Stimulated activated CD4-positive, alpha-beta T cell treated with anti-CD3 and anti-CD28 coated beads, Interleukin-4, amount 100 ng/mL, for 1 hour (primary cell): ENCODE measurements at regions not wholly inside any gene's neighbourhood (a gene's known extent, or its start where the extent isn't known, plus 50 kb on each side); places are given as distances from the start of the nearest gene placed in this dataset.

Experiments used
- DNase-seq: peaks from one replicate; pipeline ENCODE4 v3.0.0-alpha.2; 2020

DNA sequence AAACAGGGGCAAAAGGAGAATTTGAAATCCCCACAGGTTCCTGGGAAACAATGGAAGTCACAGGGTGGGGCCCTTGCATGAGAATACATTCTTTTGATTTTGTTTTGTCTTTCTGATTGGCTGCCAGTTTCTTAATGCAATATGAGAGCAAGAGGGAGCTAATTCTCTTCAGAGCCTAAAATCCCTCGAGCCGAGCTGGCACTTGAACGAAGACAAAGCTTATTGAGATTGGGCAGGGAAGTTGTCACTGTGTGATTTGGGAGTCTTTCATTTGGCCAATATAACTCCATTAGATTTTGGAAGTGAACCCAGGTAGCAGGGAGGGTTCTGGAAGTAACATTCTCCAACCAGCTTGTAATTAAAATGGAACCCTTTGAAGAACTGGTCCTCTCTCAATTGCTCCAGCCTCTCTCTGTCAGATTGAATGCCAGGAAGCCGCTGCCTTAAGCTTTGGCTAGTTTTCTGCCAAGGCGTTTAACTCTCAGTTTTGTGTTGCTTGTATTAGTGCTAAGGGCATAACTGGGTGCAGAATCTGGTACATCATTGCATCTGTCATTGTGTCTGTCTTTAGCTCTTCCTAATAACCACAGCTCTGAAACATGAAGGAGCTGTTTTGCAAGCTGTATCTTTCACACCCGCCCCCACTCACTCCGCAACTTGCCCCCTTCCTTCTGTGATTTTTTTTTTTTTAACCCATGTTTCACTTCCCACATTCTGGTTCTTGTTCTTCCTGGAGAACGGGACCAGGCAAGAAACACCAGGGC is 272.0 kb downstream of the MAF start:
- no peak for DNase-seq

DNA sequence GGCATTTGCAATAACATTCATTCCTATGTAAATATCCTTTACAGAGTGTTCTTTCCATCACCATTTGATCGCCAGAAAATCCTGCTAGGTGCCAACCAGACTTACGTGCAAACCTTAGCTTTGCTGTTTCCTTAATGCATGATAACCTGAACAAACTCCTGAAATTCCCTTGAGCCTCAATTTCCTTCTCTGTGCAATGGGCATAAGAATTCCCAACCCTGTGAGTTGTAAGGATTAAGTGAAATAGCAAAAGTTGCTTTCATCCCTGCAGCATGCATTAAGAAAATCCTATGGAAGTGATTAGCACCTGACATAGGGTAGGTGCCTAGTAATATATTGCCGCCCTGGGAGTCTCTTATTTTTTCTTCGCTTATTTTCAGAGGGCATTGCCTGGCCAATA is 272.7 kb downstream of the MAF start:
- no peak for DNase-seq

DNA sequence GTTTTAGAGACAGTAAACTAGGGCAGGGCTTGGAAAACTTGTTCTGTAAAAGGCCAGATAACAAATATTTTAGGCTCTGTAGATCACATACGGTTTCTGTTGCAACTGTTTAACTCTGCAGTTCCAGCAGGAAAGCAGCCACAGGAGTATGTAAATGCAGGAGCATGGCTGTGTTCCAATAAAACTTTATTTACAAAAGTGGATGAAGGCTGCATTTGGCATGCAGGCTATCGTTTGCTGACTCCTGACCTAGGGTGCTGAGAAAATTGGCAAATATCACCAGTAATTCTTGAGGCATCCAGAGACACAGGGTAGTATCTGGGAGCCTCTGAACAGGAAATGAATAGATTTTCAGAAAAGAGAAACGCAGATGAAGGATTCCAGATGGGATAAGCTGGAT is 274.0 kb downstream of the MAF start:
- DNase-seq: no peak

DNA sequence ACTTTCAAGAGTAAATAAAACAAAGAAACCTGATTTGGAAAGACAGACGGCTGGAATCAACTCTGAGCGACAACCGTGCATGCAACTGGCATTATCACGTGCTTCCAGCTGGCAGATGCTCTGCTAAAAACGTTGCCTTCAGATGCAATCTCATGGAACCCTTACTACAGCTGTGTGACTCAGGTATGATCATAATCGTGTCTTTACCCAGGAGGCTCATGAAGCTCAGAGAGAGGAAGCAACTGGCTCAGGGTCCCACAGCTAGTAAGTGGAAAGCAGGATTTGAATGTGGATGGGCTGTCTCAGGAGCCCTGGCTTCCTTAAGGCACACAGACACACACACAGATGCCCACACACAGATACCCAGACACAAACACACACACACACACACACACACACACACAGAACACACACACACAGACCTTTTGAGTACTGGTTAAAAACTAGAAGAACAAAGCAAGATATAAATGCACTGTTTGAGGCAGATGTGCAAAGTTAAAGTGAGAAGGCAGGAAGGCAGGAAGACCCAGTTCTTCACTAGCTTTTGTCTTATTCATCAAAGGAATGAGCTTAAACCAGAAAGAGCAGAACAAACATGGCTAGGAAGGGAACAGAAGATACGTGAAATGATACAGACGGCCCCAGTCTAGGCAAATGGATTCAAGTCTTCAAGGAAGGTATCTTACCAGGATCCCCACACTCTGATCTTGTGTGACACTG is 275.2 kb downstream of the MAF start:
- DNase-seq: no peak

DNA sequence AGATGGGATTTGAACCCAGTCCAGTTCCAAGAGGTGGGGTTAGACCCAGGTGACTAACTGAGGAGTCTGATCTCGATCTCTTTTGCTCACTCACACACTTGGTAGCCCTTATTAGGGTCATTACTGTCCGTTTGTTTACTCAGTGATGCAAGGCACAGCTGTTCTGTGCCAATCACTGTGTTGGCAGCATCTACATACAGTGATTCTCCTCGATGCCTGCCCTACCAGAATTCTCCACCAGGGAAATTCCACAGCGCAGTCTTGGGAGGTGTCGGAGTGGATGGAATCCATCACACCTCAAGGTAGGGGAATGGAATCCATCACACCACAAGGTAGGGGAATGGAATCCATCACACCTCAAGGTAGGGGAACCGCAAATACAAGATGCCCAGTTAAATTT is 279.6 kb downstream of the MAF start:
- no peak for DNase-seq

DNA sequence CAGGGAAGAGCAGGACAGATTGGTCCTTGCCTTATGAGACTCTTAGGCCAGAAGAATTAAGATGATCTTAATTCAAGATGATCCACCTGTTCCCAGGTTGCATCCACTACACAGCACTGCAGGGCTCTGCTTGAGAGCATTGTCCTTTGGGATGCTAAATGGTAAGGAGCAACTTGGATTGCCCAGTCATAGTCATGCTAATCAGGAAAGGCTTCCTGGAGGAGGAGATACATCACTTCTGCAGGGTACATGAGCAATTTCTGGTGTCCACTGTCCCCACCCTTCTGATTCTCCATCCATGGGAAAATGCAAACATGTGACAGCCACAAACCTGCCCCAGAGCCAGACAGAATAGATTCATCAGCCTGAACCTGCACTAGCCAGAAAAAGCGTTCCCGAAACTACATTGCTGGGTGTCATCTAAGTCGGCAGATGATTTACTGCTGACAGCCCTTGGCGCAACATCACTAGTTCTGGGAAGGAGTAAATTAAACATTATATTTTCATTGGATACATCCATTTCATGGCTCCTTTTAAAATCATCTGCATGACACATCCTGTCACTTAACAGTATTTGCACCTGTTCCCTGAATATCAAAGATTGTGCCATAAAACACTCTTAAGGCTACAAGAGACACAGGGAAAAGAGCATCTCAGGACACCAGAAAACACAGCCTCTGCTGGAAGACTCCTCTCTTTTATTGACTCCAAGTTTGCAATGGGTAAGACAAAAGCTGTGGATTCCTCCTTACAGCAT is 282.2 kb downstream of the MAF start:
- no peak for DNase-seq

DNA sequence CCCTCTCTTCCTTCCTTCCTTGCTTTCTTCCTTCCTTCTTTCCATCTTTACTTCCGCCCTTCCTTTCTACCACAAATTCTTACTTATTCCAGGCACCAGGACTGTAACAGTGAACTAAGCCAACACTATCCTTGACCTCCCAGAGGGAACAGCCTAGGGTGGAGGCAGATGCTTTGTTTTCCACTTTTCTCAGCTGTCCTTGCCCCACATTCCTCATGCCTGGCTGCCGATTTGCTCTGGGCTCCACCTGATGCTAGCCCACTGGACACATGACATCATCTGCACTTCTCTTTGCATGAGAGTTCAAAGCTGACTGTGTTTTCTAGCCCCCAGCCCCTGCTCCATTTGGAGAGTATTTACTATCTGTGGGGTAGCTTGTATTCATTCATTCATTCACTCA is 283.0 kb downstream of the MAF start:
- DNase-seq: no peak

DNA sequence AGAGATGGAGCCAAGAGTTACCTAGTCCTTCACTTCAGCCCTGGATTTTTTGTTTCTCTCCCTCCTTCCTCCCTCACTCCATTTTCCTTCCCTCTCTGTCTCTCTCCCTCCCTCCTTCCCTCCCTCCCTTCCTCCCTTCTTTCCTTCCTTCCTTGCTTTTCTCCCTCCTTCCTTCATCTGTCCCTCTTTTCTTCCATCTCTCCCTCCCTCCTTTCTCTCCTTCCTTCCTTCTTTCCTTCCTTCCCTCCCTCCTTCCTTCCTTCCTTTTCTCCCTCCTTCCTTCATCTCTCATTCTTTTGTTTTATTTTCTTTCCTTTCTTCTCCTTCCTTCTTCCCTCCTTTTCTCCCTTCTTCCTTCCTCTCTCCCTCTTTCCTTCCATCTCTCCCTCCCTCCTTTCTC is 283.5 kb downstream of the MAF start:
- DNase-seq: no peak

DNA sequence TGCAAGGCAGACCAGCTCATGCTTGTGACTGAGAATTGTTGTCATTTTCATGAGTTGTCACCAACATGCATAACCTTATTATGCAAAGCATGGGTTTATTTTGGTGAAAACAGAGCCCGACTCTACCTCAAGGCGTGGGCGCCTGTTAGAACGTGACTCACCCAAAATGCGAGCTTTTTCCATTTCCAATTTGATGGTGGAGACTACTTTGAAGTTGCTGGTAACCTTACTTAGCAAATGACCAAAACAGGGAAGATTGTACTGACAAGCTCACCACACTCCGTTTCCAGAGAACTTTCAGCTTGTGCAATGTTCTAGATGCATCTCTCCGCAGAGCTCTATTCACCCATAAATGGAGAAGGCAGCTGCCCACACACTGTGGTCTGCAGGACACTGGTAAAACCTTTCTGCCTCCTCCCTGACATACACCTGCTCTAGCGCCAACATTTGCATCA is 284.5 kb downstream of the MAF start:
- DNase-seq: peak; percentile 58

DNA sequence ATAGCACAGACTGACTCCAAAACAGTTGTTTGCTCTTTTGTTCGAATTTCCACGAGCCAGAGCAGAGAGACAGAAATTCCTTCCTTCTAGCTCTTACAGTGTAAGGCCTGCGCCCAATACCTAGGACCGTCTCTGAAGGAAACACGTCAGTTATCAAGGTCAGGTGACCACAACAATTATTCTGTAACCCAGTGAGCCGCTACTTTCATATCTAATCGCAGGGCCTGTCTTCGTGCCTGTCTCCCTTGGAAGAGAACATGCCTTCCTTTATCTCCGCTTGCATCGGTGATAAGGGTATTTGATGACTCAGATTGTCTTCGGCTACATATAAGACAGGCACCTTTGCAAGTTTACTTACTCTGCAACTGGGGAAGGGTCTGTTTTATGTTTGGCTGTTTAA is 288.0 kb downstream of the MAF start:
- no peak for DNase-seq

DNA sequence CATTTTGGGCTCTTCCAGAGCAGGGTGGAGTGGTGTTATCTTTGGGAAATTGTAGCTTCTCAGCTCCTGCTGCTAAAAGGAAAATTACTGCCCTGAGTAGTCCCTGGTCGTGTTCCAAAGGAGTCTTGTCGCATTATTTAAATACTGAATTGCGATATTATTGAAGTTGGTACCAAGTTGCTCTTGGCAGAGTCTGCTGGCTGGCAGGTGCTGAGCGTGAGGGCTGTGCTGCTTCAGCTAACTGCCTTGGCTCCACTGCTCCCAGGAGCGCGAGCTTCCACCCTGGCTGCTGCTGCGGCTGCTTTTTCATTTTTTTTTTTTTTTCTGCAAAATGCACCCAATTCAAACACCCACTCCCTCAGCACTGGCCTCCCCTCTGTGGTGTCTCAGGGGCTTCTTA is 289.8 kb downstream of the MAF start:
- DNase-seq: no peak

DNA sequence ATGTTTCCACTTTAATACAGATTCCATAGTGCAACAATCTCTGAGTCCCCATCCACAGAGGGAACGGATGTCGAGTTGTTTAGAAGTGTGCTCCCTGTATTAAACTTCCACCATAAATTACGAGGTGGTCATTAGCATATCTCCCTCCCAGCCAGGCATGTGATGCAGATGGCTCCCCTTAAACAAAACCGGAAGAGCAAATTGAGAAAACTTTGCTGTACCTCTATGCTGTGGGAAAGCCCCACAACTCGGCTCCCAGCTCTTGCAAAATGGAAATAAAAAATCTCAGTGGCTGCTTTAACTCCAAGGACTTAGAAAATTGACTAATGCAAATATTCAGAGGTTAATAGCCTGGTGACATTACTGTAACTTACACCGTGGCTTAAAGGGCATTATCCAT is 290.9 kb downstream of the MAF start:
- no peak for DNase-seq

DNA sequence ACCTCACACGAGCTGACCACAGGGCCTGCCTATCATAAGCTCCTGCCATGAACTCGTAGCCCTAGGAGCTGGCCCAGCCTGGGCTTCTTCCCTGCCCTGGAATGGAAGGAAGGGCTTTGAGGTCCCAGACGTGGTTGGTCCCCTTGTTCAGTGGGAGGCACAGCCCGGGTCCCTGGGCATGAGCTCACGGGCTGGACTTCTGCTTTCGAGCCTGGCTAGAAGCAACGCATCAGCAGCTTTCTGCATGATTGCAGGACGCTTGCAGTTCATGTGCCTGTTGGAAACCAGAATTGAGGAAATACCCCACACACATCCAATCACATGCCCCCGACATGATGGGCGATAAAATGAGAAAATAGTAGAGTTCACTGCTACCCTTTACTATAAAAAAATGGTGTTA is 293.3 kb downstream of the MAF start:
- no peak for DNase-seq

DNA sequence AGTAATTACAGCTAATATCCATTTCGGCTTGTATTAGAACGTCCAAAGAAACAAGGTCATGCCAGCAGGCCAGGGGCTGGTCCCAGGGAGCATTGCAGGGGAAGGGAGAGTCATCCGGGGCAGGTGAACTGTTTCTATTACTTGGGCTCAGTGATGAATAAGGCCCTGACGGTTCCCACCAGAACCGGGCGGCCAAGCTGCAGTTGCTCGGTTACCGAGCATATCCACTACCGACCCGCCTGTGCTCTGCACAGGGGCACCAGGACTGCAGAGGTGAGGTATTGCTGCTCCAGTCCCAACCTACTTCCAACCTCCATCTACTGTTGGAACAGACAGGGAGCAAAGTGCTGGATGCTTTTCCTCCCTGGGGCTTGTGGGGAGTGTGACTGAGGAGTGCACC is 295.5 kb downstream of the MAF start:
- DNase-seq: no peak

DNA sequence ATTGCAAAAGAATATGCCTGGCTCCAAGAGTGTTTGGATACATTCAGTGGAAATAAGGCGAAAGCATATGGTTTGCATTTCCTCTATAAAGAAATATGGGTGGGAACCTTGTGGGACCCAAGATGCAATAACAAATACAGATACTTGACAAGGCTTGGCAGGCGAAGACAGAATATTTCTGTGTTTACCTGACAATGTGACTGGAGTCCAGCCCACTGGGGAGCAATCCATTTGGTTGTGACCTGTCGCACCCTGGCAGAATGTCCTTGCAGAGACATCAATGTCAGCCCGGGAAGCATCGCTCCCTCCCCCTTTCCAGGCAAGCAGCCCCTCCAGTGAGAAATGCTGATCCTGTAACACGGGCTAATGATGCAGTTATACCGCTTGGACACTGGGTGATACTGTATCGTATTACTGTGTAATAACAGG is 296.6 kb downstream of the MAF start:
- DNase-seq: no peak

DNA sequence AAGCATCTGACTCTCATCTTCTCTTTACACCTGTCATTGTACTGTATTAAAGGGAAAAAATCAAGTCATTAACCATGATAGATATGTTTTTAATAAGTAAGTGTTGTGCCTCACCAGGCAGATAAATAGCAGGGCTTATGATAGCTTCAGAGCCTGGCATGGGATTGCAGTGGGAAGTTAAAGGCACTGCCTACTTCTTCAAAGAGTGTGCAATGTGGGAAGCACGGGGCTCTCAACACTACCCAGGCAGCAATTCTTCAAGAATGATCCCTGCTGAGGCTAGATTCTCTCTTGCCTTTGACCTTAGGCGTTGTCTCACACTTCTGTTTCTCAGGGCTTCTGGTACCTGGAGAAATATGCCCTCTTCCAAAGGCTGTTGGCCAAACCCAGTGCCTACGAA is 297.3 kb downstream of the MAF start:
- no peak for DNase-seq

DNA sequence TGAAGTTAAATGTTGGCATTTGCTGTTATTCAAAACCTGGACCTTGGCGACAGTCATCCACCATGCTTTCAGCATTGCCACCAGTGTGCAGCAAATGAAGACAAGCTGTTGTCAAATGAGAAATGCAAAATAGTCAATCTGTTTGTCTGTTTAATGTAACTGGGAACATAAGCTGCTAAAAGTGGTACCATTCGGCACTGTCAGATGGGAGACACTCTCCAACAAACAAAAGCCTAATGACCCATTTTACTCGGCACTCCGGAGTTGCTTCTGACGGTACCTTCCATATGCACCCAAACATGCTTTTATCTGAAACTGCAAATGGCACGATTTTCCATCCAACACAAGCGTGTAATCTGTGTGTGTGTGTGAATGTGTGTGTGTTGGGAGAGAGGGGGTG is 297.8 kb downstream of the MAF start:
- DNase-seq: no peak

DNA sequence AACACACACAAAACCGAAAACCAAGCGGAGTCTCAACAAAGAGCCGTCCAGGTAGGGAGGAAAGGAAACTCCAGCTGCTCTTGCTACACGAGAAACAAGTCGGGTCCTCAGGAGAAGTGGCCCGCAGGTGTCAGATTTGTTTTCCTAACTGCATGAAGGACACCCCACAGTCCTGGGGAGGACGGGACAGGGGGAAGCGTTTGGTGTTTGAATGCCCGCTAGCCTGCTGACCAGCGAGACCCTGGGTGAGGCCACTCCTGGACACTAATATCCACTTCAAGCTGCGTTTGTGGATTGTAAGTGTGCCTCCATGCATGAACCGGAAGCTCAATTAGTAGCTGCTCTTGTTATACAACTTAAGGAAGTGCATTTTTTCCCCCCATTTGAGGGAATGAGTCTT is 299.5 kb downstream of the MAF start:
- DNase-seq: no peak

DNA sequence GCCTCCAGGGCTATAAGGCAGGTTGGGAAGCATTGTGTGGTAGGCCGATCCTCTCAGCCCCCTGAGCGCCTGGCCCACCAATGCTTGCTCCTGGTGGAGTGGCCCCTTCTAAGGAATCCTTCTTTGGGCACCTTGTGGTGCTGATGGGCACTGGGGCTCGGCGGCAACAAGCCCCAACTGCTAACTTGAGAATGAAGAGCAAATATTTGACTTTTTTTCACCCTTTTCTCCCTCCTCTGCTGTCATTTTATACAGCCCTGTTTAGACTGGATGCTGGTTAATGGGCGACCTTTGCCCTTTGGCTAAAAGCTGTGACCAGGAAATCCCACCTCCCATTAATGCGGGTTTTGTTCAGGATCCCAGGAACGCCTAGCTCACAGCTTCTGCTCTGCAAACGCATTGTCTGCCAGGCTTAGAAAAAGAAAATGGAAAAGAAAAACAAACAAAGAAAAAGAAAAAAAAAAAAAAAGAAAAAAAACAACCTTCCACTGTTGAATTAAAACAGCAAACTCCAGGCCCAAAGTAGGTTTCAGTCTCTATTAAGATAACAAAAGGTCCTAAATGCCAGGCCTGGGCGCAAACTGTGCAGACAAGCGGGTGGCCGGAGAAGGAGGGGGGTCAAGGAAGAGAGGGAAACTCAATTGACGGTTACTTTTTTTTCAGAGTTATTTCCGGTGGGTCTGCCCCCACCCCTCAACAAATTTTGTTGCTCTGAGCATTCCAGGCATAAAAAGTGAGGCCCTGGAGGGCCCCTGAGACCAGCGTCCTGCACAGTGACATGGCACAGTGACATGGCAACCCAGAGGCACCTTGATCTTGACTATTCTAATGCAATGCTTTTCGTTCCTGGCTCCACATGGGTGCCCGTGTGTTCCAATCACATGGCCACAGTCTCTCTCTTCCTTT is 301.4 kb downstream of the MAF start:
- no peak for DNase-seq

DNA sequence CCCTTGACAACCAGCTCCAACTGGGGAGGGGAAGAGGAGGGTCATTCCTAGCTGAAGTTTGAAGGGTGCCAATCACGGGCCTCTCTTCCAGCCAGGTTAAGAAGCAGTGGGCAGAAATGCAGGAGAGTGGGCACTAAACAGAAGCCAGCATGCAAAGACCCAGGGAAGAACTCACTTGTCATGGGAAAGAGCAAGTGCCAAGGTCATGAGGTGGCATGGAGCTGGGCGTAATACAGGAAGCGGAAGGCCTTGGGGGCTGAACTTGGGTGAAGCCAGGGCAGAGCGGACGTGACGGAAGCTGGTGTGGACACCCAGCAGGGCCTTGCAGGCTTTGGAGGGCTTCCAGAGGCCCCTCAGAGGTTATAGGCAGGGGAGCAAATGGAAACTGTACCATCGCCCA is 302.1 kb downstream of the MAF start:
- DNase-seq: no peak

DNA sequence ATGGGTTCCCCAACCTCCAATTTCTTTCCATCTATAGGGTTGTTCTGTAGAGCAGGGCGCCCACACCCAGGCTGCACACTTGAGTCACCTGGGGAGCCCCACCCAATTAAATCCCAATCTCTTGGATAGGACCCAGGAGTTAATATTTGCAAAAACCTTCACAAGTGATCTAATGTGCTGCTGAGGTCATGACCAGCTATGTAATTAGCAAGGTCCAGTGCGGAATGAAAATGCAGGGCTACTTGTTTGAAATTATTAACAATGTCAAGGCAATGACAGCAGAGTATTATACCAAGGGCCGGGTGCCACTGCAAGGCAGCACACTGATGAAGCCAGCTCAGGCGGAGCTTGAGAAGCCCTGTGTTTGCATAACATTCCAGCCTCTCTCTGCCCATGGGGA is 302.7 kb downstream of the MAF start:
- DNase-seq: no peak

DNA sequence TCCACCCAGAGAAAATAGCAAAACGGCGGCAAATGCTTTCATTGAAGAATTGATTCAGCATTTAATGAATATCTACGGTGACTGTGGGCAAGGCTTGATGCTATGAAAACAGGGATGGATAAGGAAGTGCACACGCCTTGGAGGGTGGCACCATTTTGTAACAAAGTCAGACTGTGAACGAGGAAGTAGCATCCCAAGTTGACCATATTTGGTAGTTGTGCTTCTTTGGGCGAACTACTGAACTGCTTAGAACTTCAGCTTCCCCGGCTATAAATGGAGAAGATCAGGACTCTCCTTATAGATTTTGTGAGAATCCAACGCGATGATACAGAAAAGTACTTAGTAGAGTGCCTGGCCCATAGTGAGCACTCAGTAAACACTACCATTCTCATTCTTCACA is 303.2 kb downstream of the MAF start:
- no peak for DNase-seq

DNA sequence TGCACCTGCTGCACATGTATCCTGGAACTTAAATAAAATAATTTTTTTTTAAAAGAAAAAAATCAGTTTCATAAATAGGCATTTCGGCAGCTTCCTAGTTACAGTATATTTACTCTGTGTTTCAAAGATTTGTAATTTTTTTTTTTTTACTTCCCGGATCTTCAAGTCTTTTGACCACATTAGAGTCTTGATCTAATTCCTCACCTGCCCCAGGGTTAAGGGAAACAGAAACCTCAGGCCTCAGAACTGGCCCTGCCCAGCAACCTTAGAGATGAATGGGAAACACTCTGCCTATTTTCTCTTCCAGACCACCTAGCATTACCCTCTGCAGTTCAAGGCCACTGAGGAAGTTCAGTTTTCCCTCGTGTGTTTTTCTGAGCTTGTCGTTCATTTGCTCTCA is 304.0 kb downstream of the MAF start:
- no peak for DNase-seq
